GM19455 (cell line): ENCODE measurements at regions not wholly inside any gene's neighbourhood (a gene's known extent, or its start where the extent isn't known, plus 50 kb on each side); places are given as distances from the start of the nearest gene placed in this dataset.
"Not testable (repeated sequence)": the region's sequence is repeated elsewhere in the genome, so short reads cannot be mapped to it uniquely, and the experiment has no call there.

Experiments
- ATAC-seq: cut with Tn5 transposase; IDR thresholded peaks from one replicate; pipeline ENCODE4 v1.9.1; 2021; ENCODE audit not compliant: unreplicated experiment

- no peak for ATAC-seq
These were observed 216.7 kb upstream of the ARRDC3 start for GRCh38 chr5:91599863-91600262.

GRCh38 chr5:91598216-91598615 lies 215.1 kb upstream of the ARRDC3 start:
- ATAC-seq: no peak

GRCh38 chr5:91595424-91595823 lies 212.3 kb upstream of the ARRDC3 start:
- ATAC-seq: no peak

GRCh38 chr5:91591076-91591475 lies 208.0 kb upstream of the ARRDC3 start:
- no peak for ATAC-seq

GRCh38 chr5:91586232-91586631 lies 203.1 kb upstream of the ARRDC3 start:
- no peak for ATAC-seq

GRCh38 chr5:91584352-91584751 lies 201.2 kb upstream of the ARRDC3 start:
- ATAC-seq: no peak

- ATAC-seq: not testable (repeated sequence)
These were observed 182.9 kb upstream of the ARRDC3 start for GRCh38 chr5:91566012-91566411.

GRCh38 chr5:91562922-91563321 lies 179.8 kb upstream of the ARRDC3 start:
- ATAC-seq: no peak

GRCh38 chr5:91541696-91542095 lies 158.6 kb upstream of the ARRDC3 start:
- ATAC-seq: no peak

DNA sequence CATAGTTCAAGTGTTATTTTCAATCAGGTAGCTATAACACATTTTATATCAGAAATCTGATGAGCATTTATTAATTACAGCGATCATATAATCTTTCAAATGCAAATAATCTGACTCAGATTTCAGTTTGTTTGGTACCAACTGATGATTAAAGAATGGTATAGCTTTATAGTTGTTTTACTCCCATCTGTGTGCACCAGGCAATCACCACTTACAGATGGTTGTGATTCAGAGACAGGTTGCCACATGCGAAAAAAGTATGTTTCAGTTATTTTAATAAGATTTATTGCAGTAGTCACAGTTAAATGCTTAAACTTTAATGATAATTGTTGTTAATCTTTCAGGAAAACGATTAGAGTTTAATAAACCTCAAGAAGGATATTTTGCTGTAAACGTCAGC lies 155.1 kb upstream of the ARRDC3 start:
- ATAC-seq: no peak

DNA sequence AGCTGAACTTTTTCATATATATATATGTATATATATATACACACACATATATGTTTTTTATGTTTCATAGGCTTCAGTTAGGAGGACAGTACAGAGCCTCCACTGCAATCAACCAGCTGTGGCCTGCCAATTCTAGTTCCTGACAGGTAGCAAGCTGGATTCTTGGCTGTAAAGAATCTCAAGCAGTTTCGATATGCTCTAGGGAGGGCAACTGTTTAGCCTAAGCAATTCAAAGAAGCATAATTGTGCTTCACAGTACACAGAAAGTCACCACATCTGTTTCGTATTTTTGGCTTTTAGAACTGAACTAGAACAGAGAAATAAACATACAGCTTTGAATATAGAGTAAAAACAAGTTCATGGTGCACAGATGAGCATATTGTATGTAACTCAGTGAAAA lies 152.4 kb upstream of the ARRDC3 start:
- no peak for ATAC-seq

DNA sequence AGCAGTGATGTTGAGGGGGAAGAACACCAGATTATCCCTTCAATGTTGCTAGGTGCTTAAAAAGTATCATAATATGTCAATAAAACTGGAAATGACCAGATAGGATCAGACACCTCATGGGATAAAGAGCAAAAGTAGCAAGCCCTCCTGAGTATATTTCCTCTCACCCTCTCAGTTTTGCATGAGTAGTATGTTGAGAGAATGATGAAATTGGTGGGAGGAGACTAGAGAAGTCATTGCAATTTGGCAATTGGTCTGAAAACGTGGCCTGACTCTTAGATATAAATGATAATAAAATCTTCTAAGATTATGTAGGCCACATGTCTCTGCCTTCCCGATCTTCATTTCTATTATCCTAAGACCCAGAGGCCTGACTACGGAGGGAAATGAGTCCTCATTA lies 151.2 kb upstream of the ARRDC3 start:
- ATAC-seq: no peak

GRCh38 chr5:91532779-91533178 lies 149.7 kb upstream of the ARRDC3 start:
- ATAC-seq: no peak

GRCh38 chr5:91532281-91532680 lies 149.2 kb upstream of the ARRDC3 start:
- ATAC-seq: no peak

DNA sequence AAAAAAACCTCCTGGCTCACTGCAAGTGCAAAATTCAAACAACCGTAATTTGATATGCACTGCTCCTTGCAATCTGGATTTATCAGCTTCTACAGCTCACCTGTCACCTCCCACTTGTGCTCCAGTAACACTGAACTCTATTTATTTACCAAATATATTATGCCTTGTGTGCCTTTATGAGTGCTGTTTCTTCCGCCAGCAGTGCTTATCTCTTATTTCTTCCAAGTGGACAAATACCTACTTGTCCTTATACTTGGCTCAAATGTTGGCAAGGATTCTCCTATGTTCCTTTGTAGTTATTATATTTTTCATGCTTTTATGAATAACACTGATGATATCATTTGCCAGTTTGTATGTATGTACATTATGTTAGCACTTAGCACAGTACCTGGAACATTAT lies 145.7 kb upstream of the ARRDC3 start:
- no peak for ATAC-seq

DNA sequence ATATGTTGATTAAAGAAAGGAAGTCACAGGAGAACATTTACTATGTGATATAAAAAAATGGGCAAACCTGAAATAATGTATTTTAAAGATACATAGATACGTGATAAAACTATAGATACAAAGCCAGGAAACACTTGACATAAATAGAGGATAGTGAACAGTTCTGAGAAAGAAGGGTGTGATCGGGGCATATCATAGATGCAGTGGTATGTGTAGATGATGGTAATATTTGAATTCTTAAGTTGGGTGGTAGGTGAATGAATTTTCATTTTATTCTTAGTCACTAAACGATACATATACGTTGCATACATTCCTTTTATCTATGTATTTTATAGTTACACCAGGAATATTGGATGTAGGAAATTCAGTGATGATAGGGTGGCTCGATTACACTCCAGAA lies 138.7 kb upstream of the ARRDC3 start:
- no peak for ATAC-seq

GRCh38 chr5:91521334-91521733 lies 138.2 kb upstream of the ARRDC3 start:
- no peak for ATAC-seq

GRCh38 chr5:91514400-91514799 lies 131.3 kb upstream of the ARRDC3 start:
- ATAC-seq: no peak

DNA sequence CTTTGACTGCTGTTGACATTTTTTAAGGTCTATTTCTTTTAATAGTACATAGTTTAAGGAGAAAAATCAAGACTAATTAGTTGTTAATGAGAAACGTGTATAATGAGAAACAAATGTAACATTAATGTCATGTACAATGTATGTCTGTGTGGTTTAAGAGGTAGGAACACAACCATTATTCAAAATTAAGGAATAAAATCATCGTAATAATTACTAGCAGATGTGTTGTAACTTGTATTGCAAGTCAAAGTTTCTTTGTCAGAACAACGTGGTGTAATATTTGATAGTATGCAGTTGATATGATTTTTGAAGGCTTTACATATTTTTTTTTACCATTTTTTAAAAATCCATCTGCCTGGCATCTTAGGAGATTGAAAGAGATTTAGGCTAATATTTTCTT lies 120.2 kb upstream of the ARRDC3 start:
- no peak for ATAC-seq

GRCh38 chr5:91500758-91501157 lies 117.6 kb upstream of the ARRDC3 start:
- no peak for ATAC-seq

DNA sequence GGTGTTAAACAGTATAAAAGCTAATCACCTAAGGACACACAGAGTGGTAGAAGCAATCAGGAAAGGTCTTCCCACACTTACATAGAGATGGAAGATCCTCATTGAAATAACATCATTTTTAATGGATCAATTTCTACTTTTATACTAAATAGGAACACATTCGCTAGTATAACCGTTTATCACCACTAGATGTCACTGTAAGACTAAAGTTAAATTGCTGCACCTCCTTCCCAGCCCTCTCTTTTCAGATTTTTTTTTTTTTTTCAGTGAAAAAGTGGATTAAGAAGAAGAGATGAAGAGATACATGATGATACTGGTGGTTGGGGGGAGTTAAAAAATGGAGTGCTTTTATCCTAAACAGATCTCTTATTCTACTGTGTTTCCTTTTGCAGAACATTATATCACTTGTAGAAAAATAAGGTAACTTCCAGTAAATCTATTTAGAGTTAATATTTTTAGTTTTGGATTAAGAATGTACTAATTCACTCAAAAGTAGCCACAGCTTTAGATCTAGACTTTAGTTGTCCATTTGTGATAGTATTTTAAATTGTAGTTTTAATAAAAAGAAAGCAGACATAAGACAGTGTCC lies 116.9 kb upstream of the ARRDC3 start:
- peak; percentile 67 for ATAC-seq

GRCh38 chr5:91495699-91496098 lies 112.6 kb upstream of the ARRDC3 start:
- no peak for ATAC-seq

GRCh38 chr5:91494447-91494996 lies 111.4 kb upstream of the ARRDC3 start:
- ATAC-seq: no peak
